ENCODE measurements at regions not wholly inside any gene's neighbourhood (a gene's known extent, or its start where the extent isn't known, plus 50 kb on each side); places are given as distances from the start of the nearest gene placed in this dataset.

GRCh38 chr6:92339936-92340640, 1079.3 kb downstream of the EPHA7 start:
- no peaks in the 10 kb centered on the region for H3K27me3 ChIP-seq
- no peaks in the 10 kb centered on the region for H3K36me3 ChIP-seq
- H3K9me3 ChIP-seq: no peaks in the 10 kb centered on the region
- TF ChIP-seq CTCF (IDR thresholded peaks at IDR 0.05): no peak
- no peak overlapping the region for H3K4me3 ChIP-seq
- H3K27ac ChIP-seq: no peak overlapping the region
- no peak for ATAC-seq
- intact Hi-C loops (cut with DNase I): no loop called here
- no peaks in the 10 kb centered on the region for H3K4me1 ChIP-seq
- DNase-seq: no peak

GRCh38 chr6:92337571-92337970, 1081.8 kb downstream of the EPHA7 start:
- intact Hi-C loops (cut with DNase I): no loop called here
- ATAC-seq (no peak), DNase-seq (no peak)
- Histone ChIP-seq H3K27me3 (no peaks in the 10 kb centered on the region), H3K4me3 (no peak overlapping the region), H3K4me1 (no peaks in the 10 kb centered on the region), H3K36me3 (no peaks in the 10 kb centered on the region), H3K27ac (no peak overlapping the region), H3K9me3 (no peaks in the 10 kb centered on the region)
- TF ChIP-seq CTCF (IDR thresholded peaks at IDR 0.05): no peak

GRCh38 chr6:92329208-92329847, 1090.0 kb downstream of the EPHA7 start:
- no peak for ATAC-seq
- no peaks in the 10 kb centered on the region for H3K27me3 ChIP-seq
- intact Hi-C loops (cut with DNase I): no loop called here
- TF ChIP-seq CTCF (IDR thresholded peaks at IDR 0.05): no peak
- H3K27ac ChIP-seq: no peak overlapping the region
- H3K4me1 ChIP-seq: no peaks in the 10 kb centered on the region
- no peaks in the 10 kb centered on the region for H3K36me3 ChIP-seq
- no peaks in the 10 kb centered on the region for H3K9me3 ChIP-seq
- H3K4me3 ChIP-seq: no peak overlapping the region
- no peak for DNase-seq

DNA sequence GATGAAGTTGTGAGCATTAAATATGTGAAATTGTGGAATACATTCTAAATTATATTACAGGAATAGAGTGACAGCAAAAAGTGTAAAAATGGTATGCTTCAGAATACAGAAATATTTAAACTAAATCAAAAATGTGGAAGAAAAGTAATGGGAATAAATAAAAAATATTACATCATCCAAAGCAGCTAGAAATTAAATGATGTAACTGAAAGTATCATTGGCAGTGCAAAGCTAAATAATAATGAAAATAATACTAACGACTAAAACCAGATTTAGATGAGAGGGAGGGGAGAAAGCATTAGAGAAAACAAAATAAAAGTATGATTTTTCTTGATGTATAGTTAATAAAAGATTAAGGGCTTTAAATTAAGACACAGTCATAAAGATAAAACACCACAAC, 1104.0 kb downstream of the EPHA7 start:
- DNase-seq: no peak
- H3K4me1 ChIP-seq: no peaks in the 10 kb centered on the region
- intact Hi-C loops (cut with DNase I): no loop called here
- H3K27ac ChIP-seq: no peak overlapping the region
- ATAC-seq: no peak
- H3K36me3 ChIP-seq: no peaks in the 10 kb centered on the region
- no peaks in the 10 kb centered on the region for H3K9me3 ChIP-seq
- no peaks in the 10 kb centered on the region for H3K27me3 ChIP-seq
- no peak for TF ChIP-seq CTCF (IDR thresholded peaks at IDR 0.05)
- H3K4me3 ChIP-seq: no peak overlapping the region

GRCh38 chr6:92297101-92297500, 1122.3 kb downstream of the EPHA7 start:
- intact Hi-C loops (cut with DNase I): no loop called here
- Histone ChIP-seq H3K27ac (no peak overlapping the region), H3K27me3 (no peaks in the 10 kb centered on the region), H3K9me3 (no peaks in the 10 kb centered on the region), H3K4me1 (no peaks in the 10 kb centered on the region), H3K4me3 (no peak overlapping the region), H3K36me3 (no peaks in the 10 kb centered on the region)
- no peak for TF ChIP-seq CTCF (IDR thresholded peaks at IDR 0.05)
- DNase-seq: no peak
- ATAC-seq: no peak

Measured in upper lobe of right lung (tissue), 1 donor.